C4-2B (cell line): ENCODE measurements at regions not wholly inside any gene's neighbourhood (a gene's known extent, or its start where the extent isn't known, plus 50 kb on each side); places are given as distances from the start of the nearest gene placed in this dataset.

Experiments used
- ZFX ChIP-seq: fragments of 450-650 bp; IDR thresholded peaks from 2 replicates; pipeline ENCODE4 v1.6.1; 2017
- TF ChIP-seq, protein P1 (sequence below): fragments of 450-650 bp; conservative IDR thresholded peaks from 2 replicates; pipeline ENCODE4 v1.5.1; 2017; ENCODE audit warnings: mild to moderate bottlenecking

- TF ChIP-seq, protein P1, sequence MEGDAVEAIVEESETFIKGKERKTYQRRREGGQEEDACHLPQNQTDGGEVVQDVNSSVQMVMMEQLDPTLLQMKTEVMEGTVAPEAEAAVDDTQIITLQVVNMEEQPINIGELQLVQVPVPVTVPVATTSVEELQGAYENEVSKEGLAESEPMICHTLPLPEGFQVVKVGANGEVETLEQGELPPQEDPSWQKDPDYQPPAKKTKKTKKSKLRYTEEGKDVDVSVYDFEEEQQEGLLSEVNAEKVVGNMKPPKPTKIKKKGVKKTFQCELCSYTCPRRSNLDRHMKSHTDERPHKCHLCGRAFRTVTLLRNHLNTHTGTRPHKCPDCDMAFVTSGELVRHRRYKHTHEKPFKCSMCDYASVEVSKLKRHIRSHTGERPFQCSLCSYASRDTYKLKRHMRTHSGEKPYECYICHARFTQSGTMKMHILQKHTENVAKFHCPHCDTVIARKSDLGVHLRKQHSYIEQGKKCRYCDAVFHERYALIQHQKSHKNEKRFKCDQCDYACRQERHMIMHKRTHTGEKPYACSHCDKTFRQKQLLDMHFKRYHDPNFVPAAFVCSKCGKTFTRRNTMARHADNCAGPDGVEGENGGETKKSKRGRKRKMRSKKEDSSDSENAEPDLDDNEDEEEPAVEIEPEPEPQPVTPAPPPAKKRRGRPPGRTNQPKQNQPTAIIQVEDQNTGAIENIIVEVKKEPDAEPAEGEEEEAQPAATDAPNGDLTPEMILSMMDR, result no peak
- no peak for TF ChIP-seq ZFX
Observed at GRCh38 chr2:34892766-34893165, 1293.7 kb upstream of the FAM98A start.
